ENCODE measurements at regions not wholly inside any gene's neighbourhood (a gene's known extent, or its start where the extent isn't known, plus 50 kb on each side); places are given as distances from the start of the nearest gene placed in this dataset.

DNA sequence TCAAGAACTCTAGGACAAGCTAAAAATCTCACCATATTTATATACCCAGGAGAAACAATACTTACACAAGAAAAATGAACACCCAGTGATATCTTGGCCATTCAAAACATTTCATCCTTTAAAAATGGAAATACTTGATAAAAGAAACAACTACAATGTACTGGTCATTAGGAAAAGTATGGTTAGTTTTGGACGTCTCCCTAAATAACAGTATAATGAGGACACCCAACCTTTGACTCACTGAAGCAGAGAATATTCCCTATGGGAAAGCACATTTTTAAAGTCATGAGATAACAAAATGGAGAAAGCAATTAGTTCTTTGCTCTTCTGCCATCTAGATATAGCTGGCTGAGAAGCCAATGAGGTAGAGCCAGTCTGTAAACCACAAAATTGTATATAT lies 164.4 kb downstream of the TBX18 start (continued):
- TF ChIP-seq, protein P1, sequence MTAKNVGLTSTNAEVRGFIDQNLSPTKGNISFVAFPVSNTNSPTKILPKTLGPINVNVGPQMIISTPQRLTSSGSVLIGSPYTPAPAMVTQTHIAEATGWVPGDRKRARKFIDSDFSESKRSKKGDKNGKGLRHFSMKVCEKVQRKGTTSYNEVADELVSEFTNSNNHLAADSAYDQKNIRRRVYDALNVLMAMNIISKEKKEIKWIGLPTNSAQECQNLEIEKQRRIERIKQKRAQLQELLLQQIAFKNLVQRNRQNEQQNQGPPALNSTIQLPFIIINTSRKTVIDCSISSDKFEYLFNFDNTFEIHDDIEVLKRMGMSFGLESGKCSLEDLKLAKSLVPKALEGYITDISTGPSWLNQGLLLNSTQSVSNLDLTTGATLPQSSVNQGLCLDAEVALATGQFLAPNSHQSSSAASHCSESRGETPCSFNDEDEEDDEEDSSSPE (CRISPR knock-in tag; IDR thresholded peaks at IDR 0.05) = no peak
- TF ChIP-seq ZBTB42 (CRISPR knock-in tag; IDR thresholded peaks at IDR 0.05) = no peak
- TF ChIP-seq SPEN (CRISPR knock-in tag; IDR thresholded peaks at IDR 0.05; ENCODE audit: low read depth) = no peak
- no peak for TF ChIP-seq ZNF749 (CRISPR knock-in tag; IDR thresholded peaks at IDR 0.05; ENCODE audit: borderline replicate concordance)
- TF ChIP-seq AGO2 (optimal IDR thresholded peaks at IDR 0.05; ENCODE audit: low read depth, low read length) = no peak
- no peak for TF ChIP-seq ATF7 (IDR thresholded peaks at IDR 0.05)
- no peak for TF ChIP-seq ATF7 (CRISPR knock-in tag; IDR thresholded peaks at IDR 0.05)
- no peak for TF ChIP-seq ZNF451 (CRISPR knock-in tag; IDR thresholded peaks at IDR 0.05)

DNA sequence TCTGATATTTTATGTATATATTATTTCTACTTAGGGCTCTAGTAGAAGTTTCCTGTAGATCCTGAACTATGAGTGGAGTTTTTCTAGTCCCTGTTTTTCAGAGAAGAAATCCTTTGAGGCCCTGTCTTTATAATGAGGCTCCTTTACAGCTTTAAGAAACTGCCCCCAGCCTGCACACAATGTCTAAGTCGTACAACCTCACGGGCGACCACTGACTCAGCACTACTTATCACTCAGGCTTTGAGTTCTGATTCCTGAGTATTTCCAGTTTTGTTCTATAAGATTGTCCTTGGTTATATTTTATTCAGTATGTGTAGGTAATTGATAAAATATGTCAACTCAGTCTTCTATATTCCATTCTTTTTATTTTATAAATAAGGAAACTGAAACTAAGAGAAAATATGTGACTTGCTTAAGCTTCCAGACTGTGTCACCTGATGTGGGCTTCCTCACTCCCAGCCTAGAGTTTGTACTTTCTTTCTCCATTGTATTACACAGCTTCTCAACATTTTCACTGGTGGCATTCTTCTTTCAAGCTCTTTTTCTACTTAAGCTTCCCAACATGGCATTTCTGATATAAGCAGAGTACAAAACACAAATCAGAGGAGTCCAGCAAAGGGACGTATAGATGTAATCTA lies 167.0 kb downstream of the TBX18 start:
- POLR2A ChIA-PET = no interaction called here
- no TSS peak for BruUV-seq (replicated peaks)

More for the DNA sequence above, 167.0 kb downstream of the TBX18 start:
- Histone ChIP-seq H3K27ac (ENCODE audit: extremely low read length, insufficient read depth, low read length) (no peak overlapping the region), H3K9ac (ENCODE audit: insufficient read depth, low read depth, low read length) (no peak overlapping the region), H3K27me3 (ENCODE audit: control insufficient read depth in 1 of 2, insufficient read depth in 2 of 2, low read length in 2 of 2) (no peaks in the 10 kb centered on the region), H3K4me1 (ENCODE audit: insufficient read depth, low read length) (no peaks in the 10 kb centered on the region), H3K79me2 (ENCODE audit: insufficient read depth, low read length) (no peaks in the 10 kb centered on the region), H3K9me3 (ENCODE audit: low read length) (peaks cover 11% of the 10 kb centered on the region; the same call in 1 of the 2 replicates), H3K36me3 (replicated peaks in 1 of 2; ENCODE audit: control insufficient read depth in 1 of 2, insufficient read depth in 2 of 2, low read length in 2 of 2) (no peaks in the 10 kb centered on the region), H2AFZ (ENCODE audit: low read length) (no peak overlapping the region), H3K4me3 (replicated peaks in 1 of 3; ENCODE audit: insufficient read depth in 1 of 3, low read depth in 2 of 3, low read length in 3 of 3) (no peak overlapping the region), H4K20me1 (ENCODE audit: insufficient read depth, low read length) (no peaks in the 10 kb centered on the region), H3K4me2 (ENCODE audit: low read depth, low read length) (no peak overlapping the region)
- TF ChIP-seq FOXM1 (CRISPR knock-in tag; IDR thresholded peaks at IDR 0.05) = no peak
- TF ChIP-seq HMGA1 (CRISPR knock-in tag; conservative IDR thresholded peaks at IDR 0.05) = no peak
- no peak for TF ChIP-seq IRF2 (CRISPR knock-in tag; IDR thresholded peaks at IDR 0.05)
- no peak for TF ChIP-seq KDM3A (CRISPR knock-in tag; IDR thresholded peaks at IDR 0.05; ENCODE audit: low read depth)
- TF ChIP-seq KAT8 (CRISPR knock-in tag; IDR thresholded peaks at IDR 0.05) = no peak
- TF ChIP-seq, protein P2, sequence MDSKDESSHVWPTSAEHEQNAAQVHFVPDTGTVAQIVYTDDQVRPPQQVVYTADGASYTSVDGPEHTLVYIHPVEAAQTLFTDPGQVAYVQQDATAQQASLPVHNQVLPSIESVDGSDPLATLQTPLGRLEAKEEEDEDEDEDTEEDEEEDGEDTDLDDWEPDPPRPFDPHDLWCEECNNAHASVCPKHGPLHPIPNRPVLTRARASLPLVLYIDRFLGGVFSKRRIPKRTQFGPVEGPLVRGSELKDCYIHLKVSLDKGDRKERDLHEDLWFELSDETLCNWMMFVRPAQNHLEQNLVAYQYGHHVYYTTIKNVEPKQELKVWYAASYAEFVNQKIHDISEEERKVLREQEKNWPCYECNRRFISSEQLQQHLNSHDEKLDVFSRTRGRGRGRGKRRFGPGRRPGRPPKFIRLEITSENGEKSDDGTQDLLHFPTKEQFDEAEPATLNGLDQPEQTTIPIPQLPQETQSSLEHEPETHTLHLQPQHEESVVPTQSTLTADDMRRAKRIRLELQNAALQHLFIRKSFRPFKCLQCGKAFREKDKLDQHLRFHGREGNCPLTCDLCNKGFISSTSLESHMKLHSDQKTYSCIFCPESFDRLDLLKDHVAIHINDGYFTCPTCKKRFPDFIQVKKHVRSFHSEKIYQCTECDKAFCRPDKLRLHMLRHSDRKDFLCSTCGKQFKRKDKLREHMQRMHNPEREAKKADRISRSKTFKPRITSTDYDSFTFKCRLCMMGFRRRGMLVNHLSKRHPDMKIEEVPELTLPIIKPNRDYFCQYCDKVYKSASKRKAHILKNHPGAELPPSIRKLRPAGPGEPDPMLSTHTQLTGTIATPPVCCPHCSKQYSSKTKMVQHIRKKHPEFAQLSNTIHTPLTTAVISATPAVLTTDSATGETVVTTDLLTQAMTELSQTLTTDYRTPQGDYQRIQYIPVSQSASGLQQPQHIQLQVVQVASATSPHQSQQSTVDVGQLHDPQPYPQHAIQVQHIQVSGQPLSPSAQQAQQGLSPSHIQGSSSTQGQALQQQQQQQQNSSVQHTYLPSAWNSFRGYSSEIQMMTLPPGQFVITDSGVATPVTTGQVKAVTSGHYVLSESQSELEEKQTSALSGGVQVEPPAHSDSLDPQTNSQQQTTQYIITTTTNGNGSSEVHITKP (CRISPR knock-in tag; IDR thresholded peaks at IDR 0.05; ENCODE audit: low read depth) = no peak
- no peak for TF ChIP-seq ZNF850 (CRISPR knock-in tag; conservative IDR thresholded peaks at IDR 0.05)
- TF ChIP-seq ZFP36L1 (CRISPR knock-in tag; IDR thresholded peaks at IDR 0.05) = no peak
- no peak for TF ChIP-seq HMG20A (CRISPR knock-in tag; IDR thresholded peaks at IDR 0.05; ENCODE audit: borderline replicate concordance)
- no peak for TF ChIP-seq HNRNPUL1 (IDR thresholded peaks at IDR 0.05; ENCODE audit: low read depth, low read length)
- no peak for TF ChIP-seq RFX1 (IDR thresholded peaks at IDR 0.05)
- TF ChIP-seq ZNF773 (CRISPR knock-in tag; IDR thresholded peaks at IDR 0.05; ENCODE audit: borderline replicate concordance) = no peak
- TF ChIP-seq RBM22 (optimal IDR thresholded peaks at IDR 0.05; ENCODE audit: low read length) = no peak
- TF ChIP-seq ZBTB8A (CRISPR knock-in tag; IDR thresholded peaks at IDR 0.05; ENCODE audit: borderline replicate concordance, low read depth) = no peak
- no peak for TF ChIP-seq HNRNPL (IDR thresholded peaks at IDR 0.05; ENCODE audit: low read depth, low read length)
- CTCF ChIA-PET (ENCODE audit: low intra/inter-chr PET ratio, low total read pairs) = no interaction called here
- ATAC-seq (no peak), FAIRE-seq (no peak), DNase-seq (ENCODE audit: low spot score) (no peak)
- intact Hi-C loops (cut with micrococcal nuclease; ENCODE audit: unreplicated experiment) = no loop called here
- WGBS (ENCODE audit: low lambda C conversion rate) = 1% methylated on average over 4 of the region's 4 CpGs
- in situ Hi-C loops (cut with HindIII; ENCODE audit: extremely low pct_ligation_motif_present, low pct_unique_long_range_greater_than_20kb) = no loop called here
